ENCODE measurements at regions not wholly inside any gene's neighbourhood (a gene's known extent, or its start where the extent isn't known, plus 50 kb on each side); places are given as distances from the start of the nearest gene placed in this dataset.
"Not testable (repeated sequence)": the region's sequence is repeated elsewhere in the genome, so short reads cannot be mapped to it uniquely, and the experiment has no call there.

- H3K4me1 ChIP-seq (ENCODE audit: control insufficient read depth, insufficient read depth, low read length), result peaks cover 4% of the 10 kb centered on the region
Observed at GRCh38 chrX:139475432-139475831, 55.1 kb upstream of the F9 start.

GRCh38 chrX:139461945-139462344, 68.6 kb upstream of the F9 start:
- not testable (repeated sequence) for H3K9ac ChIP-seq (ENCODE audit: low read depth, low read length); H3K9me3 ChIP-seq (replicated peaks; ENCODE audit: low read length); H3K4me2 ChIP-seq (ENCODE audit: low read length); H3K4me3 ChIP-seq (ENCODE audit: low read length); H3K4me1 ChIP-seq (ENCODE audit: control insufficient read depth, insufficient read depth, low read length); H3K27me3 ChIP-seq (ENCODE audit: control insufficient read depth, insufficient read depth, low read length); H3K36me3 ChIP-seq (ENCODE audit: insufficient read depth, low read length)

More at GRCh38 chrX:139475432-139475831, 55.1 kb upstream of the F9 start:
- H3K4me3 ChIP-seq (ENCODE audit: low read length), result no peak overlapping the region
- no peaks in the 10 kb centered on the region for H3K9me3 ChIP-seq (replicated peaks; ENCODE audit: low read length)
- no peaks in the 10 kb centered on the region for H3K27me3 ChIP-seq (ENCODE audit: control insufficient read depth, insufficient read depth, low read length)
- no peak overlapping the region for H3K4me2 ChIP-seq (ENCODE audit: low read length)
- H3K36me3 ChIP-seq (ENCODE audit: insufficient read depth, low read length), result no peaks in the 10 kb centered on the region
- no peak overlapping the region for H3K9ac ChIP-seq (ENCODE audit: low read depth, low read length)

GRCh38 chrX:139454743-139455142, 75.8 kb upstream of the F9 start:
- no peak overlapping the region for H3K4me3 ChIP-seq (ENCODE audit: low read length)
- H3K9ac ChIP-seq (ENCODE audit: low read depth, low read length), result no peak overlapping the region
- H3K36me3 ChIP-seq (ENCODE audit: insufficient read depth, low read length), result no peaks in the 10 kb centered on the region
- no peaks in the 10 kb centered on the region for H3K27me3 ChIP-seq (ENCODE audit: control insufficient read depth, insufficient read depth, low read length)
- no peak overlapping the region for H3K4me2 ChIP-seq (ENCODE audit: low read length)
- no peaks in the 10 kb centered on the region for H3K9me3 ChIP-seq (replicated peaks; ENCODE audit: low read length)
- peaks cover under 1% of the 10 kb centered on the region for H3K4me1 ChIP-seq (ENCODE audit: control insufficient read depth, insufficient read depth, low read length)

- Histone ChIP-seq H3K4me2 (ENCODE audit: low read length) (peak overlapping the region; percentile 64), H3K4me1 (ENCODE audit: control insufficient read depth, insufficient read depth, low read length) (peaks cover 13% of the 10 kb centered on the region), H3K9ac (ENCODE audit: low read depth, low read length) (no peak overlapping the region), H3K36me3 (ENCODE audit: insufficient read depth, low read length) (no peaks in the 10 kb centered on the region), H3K9me3 (replicated peaks; ENCODE audit: low read length) (no peaks in the 10 kb centered on the region), H3K27me3 (ENCODE audit: control insufficient read depth, insufficient read depth, low read length) (no peaks in the 10 kb centered on the region), H3K4me3 (ENCODE audit: low read length) (no peak overlapping the region)
Observed at GRCh38 chrX:139448996-139449395, 81.5 kb upstream of the F9 start.

GRCh38 chrX:139446832-139447231, 83.7 kb upstream of the F9 start:
- Histone ChIP-seq H3K4me3 (ENCODE audit: low read length) (no peak overlapping the region), H3K36me3 (ENCODE audit: insufficient read depth, low read length) (no peaks in the 10 kb centered on the region), H3K27me3 (ENCODE audit: control insufficient read depth, insufficient read depth, low read length) (no peaks in the 10 kb centered on the region), H3K9ac (ENCODE audit: low read depth, low read length) (no peak overlapping the region), H3K9me3 (replicated peaks; ENCODE audit: low read length) (no peaks in the 10 kb centered on the region), H3K4me2 (ENCODE audit: low read length) (no peak overlapping the region), H3K4me1 (ENCODE audit: control insufficient read depth, insufficient read depth, low read length) (peaks cover 13% of the 10 kb centered on the region)

- no peaks in the 10 kb centered on the region for H3K27me3 ChIP-seq (ENCODE audit: control insufficient read depth, insufficient read depth, low read length)
- H3K9me3 ChIP-seq (replicated peaks; ENCODE audit: low read length), result no peaks in the 10 kb centered on the region
Observed at GRCh38 chrX:139429913-139430312, 100.6 kb upstream of the F9 start.

GRCh38 chrX:139423186-139423585, 107.4 kb upstream of the F9 start:
- Histone ChIP-seq H3K4me3 (ENCODE audit: low read length) (no peak overlapping the region), H3K4me1 (ENCODE audit: control insufficient read depth, insufficient read depth, low read length) (no peaks in the 10 kb centered on the region), H3K9ac (ENCODE audit: low read depth, low read length) (no peak overlapping the region), H3K4me2 (ENCODE audit: low read length) (no peak overlapping the region), H3K36me3 (ENCODE audit: insufficient read depth, low read length) (no peaks in the 10 kb centered on the region), H3K9me3 (replicated peaks; ENCODE audit: low read length) (no peaks in the 10 kb centered on the region), H3K27me3 (ENCODE audit: control insufficient read depth, insufficient read depth, low read length) (no peaks in the 10 kb centered on the region)

More at GRCh38 chrX:139429913-139430312, 100.6 kb upstream of the F9 start:
- H3K9ac ChIP-seq (ENCODE audit: low read depth, low read length), result no peak overlapping the region
- no peak overlapping the region for H3K4me3 ChIP-seq (ENCODE audit: low read length)
- H3K36me3 ChIP-seq (ENCODE audit: insufficient read depth, low read length), result no peaks in the 10 kb centered on the region
- H3K4me1 ChIP-seq (ENCODE audit: control insufficient read depth, insufficient read depth, low read length), result no peaks in the 10 kb centered on the region
- H3K4me2 ChIP-seq (ENCODE audit: low read length), result no peak overlapping the region

GRCh38 chrX:139398258-139398657, 132.3 kb upstream of the F9 start:
- not testable (repeated sequence) for H3K4me3 ChIP-seq (ENCODE audit: low read length); H3K27me3 ChIP-seq (ENCODE audit: control insufficient read depth, insufficient read depth, low read length); H3K9me3 ChIP-seq (replicated peaks; ENCODE audit: low read length); H3K36me3 ChIP-seq (ENCODE audit: insufficient read depth, low read length); H3K4me2 ChIP-seq (ENCODE audit: low read length); H3K4me1 ChIP-seq (ENCODE audit: control insufficient read depth, insufficient read depth, low read length); H3K9ac ChIP-seq (ENCODE audit: low read depth, low read length)

- H3K4me2 ChIP-seq (ENCODE audit: low read length), result no peak overlapping the region
- no peaks in the 10 kb centered on the region for H3K36me3 ChIP-seq (ENCODE audit: insufficient read depth, low read length)
- H3K9me3 ChIP-seq (replicated peaks; ENCODE audit: low read length), result no peaks in the 10 kb centered on the region
- H3K27me3 ChIP-seq (ENCODE audit: control insufficient read depth, insufficient read depth, low read length), result no peaks in the 10 kb centered on the region
- H3K4me1 ChIP-seq (ENCODE audit: control insufficient read depth, insufficient read depth, low read length), result no peaks in the 10 kb centered on the region
- H3K4me3 ChIP-seq (ENCODE audit: low read length), result no peak overlapping the region
- no peak overlapping the region for H3K9ac ChIP-seq (ENCODE audit: low read depth, low read length)
Observed at GRCh38 chrX:139388254-139388653, 142.3 kb upstream of the F9 start.

- H3K9ac ChIP-seq (ENCODE audit: low read depth, low read length), result no peak overlapping the region
- no peak overlapping the region for H3K4me3 ChIP-seq (ENCODE audit: low read length)
- no peaks in the 10 kb centered on the region for H3K36me3 ChIP-seq (ENCODE audit: insufficient read depth, low read length)
- no peak overlapping the region for H3K4me2 ChIP-seq (ENCODE audit: low read length)
- no peaks in the 10 kb centered on the region for H3K9me3 ChIP-seq (replicated peaks; ENCODE audit: low read length)
- H3K4me1 ChIP-seq (ENCODE audit: control insufficient read depth, insufficient read depth, low read length), result no peaks in the 10 kb centered on the region
- no peaks in the 10 kb centered on the region for H3K27me3 ChIP-seq (ENCODE audit: control insufficient read depth, insufficient read depth, low read length)
Observed at GRCh38 chrX:139382529-139382928, 148.0 kb upstream of the F9 start.

GRCh38 chrX:139376547-139376946, 154.0 kb upstream of the F9 start:
- not testable (repeated sequence) for H3K36me3 ChIP-seq (ENCODE audit: insufficient read depth, low read length); H3K9me3 ChIP-seq (replicated peaks; ENCODE audit: low read length); H3K4me1 ChIP-seq (ENCODE audit: control insufficient read depth, insufficient read depth, low read length); H3K9ac ChIP-seq (ENCODE audit: low read depth, low read length); H3K4me2 ChIP-seq (ENCODE audit: low read length); H3K4me3 ChIP-seq (ENCODE audit: low read length); H3K27me3 ChIP-seq (ENCODE audit: control insufficient read depth, insufficient read depth, low read length)

- no peaks in the 10 kb centered on the region for H3K27me3 ChIP-seq (ENCODE audit: control insufficient read depth, insufficient read depth, low read length)
- H3K4me1 ChIP-seq (ENCODE audit: control insufficient read depth, insufficient read depth, low read length), result no peaks in the 10 kb centered on the region
- H3K9me3 ChIP-seq (replicated peaks; ENCODE audit: low read length), result no peaks in the 10 kb centered on the region
- no peak overlapping the region for H3K4me2 ChIP-seq (ENCODE audit: low read length)
- no peak overlapping the region for H3K9ac ChIP-seq (ENCODE audit: low read depth, low read length)
- no peaks in the 10 kb centered on the region for H3K36me3 ChIP-seq (ENCODE audit: insufficient read depth, low read length)
- H3K4me3 ChIP-seq (ENCODE audit: low read length), result no peak overlapping the region
Observed at GRCh38 chrX:139360356-139360755, 170.2 kb upstream of the F9 start.
